Loucy (cell line): ENCODE measurements at regions not wholly inside any gene's neighbourhood (a gene's known extent, or its start where the extent isn't known, plus 50 kb on each side); places are given as distances from the start of the nearest gene placed in this dataset.

Source experiments
- EZH2phosphoT487 ChIP-seq: fragments of 200-600 bp; IDR thresholded peaks from 2 replicates; pipeline ENCODE4 v1.6.1; 2018; ENCODE audit warnings: antibody characterized with exemption, mild to moderate bottlenecking, moderate library complexity, borderline replicate concordance
- TF ChIP-seq, protein P1 (sequence below): fragments of 200-600 bp; sonication (generic); conservative IDR thresholded peaks from 2 replicates; pipeline ENCODE4 v1.5.1; 2014; ENCODE audit warnings: mild to moderate bottlenecking, antibody characterized with exemption, low read length

- TF ChIP-seq, protein P1, sequence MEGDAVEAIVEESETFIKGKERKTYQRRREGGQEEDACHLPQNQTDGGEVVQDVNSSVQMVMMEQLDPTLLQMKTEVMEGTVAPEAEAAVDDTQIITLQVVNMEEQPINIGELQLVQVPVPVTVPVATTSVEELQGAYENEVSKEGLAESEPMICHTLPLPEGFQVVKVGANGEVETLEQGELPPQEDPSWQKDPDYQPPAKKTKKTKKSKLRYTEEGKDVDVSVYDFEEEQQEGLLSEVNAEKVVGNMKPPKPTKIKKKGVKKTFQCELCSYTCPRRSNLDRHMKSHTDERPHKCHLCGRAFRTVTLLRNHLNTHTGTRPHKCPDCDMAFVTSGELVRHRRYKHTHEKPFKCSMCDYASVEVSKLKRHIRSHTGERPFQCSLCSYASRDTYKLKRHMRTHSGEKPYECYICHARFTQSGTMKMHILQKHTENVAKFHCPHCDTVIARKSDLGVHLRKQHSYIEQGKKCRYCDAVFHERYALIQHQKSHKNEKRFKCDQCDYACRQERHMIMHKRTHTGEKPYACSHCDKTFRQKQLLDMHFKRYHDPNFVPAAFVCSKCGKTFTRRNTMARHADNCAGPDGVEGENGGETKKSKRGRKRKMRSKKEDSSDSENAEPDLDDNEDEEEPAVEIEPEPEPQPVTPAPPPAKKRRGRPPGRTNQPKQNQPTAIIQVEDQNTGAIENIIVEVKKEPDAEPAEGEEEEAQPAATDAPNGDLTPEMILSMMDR, result no peak
- no peak for TF ChIP-seq EZH2phosphoT487
Observed at GRCh38 chr18:72161691-72162090, 382.5 kb downstream of the CBLN2 start.
